ENCODE measurements at regions not wholly inside any gene's neighbourhood (a gene's known extent, or its start where the extent isn't known, plus 50 kb on each side); places are given as distances from the start of the nearest gene placed in this dataset.
"Not testable (repeated sequence)": the region's sequence is repeated elsewhere in the genome, so short reads cannot be mapped to it uniquely, and the experiment has no call there.

GRCh38 chr20:56698749-56699148 lies 69.6 kb downstream of the TFAP2C start:
- Mint-ChIP-seq H3K9me3 (no peaks in the 10 kb centered on the region), H3K4me1 (no peaks in the 10 kb centered on the region), H3K27me3 (peaks cover 4% of the 10 kb centered on the region)

GRCh38 chr20:56702931-56703840 lies 74.1 kb downstream of the TFAP2C start:
- no peaks in the 10 kb centered on the region for H3K36me3 ChIP-seq (ENCODE audit: control insufficient read depth, insufficient read depth, low read length)
- no peak overlapping the region for H3K4me3 ChIP-seq (ENCODE audit: low read depth, low read length)
- ATAC-seq (ENCODE audit: low read depth in 2 of 2), result no peak
- H3K27ac Mint-ChIP-seq, result no peak overlapping the region
- H3K27me3 Mint-ChIP-seq, result no peaks in the 10 kb centered on the region
- no peaks in the 10 kb centered on the region for H3K36me3 Mint-ChIP-seq
- H3K9me3 ChIP-seq (ENCODE audit: control insufficient read depth in 2 of 2, low read length in 2 of 2), result no peaks in the 10 kb centered on the region
- H3K27ac ChIP-seq (ENCODE audit: insufficient read depth, low read length, poor library complexity, severe bottlenecking), result no peak overlapping the region
- H3K4me1 Mint-ChIP-seq, result no peaks in the 10 kb centered on the region
- H3K9me3 Mint-ChIP-seq, result peaks cover 0 to 4% (median 0%) of the 10 kb centered on the region in 7 donors
- DNase-seq, result no peak
- H3K4me3 Mint-ChIP-seq, result no peak overlapping the region
- H3K4me1 ChIP-seq (ENCODE audit: control insufficient read depth, insufficient read depth, low read length, poor library complexity, severe bottlenecking), result no peaks in the 10 kb centered on the region
- H3K27me3 ChIP-seq (ENCODE audit: control insufficient read depth, insufficient read depth, low read length), result no peaks in the 10 kb centered on the region

More at GRCh38 chr20:56698749-56699148, 69.6 kb downstream of the TFAP2C start:
- Histone ChIP-seq H3K4me1 (ENCODE audit: control insufficient read depth, insufficient read depth, low read length, poor library complexity, severe bottlenecking) (no peaks in the 10 kb centered on the region), H3K36me3 (ENCODE audit: control insufficient read depth, insufficient read depth, low read length) (no peaks in the 10 kb centered on the region), H3K27ac (ENCODE audit: insufficient read depth, low read length, poor library complexity, severe bottlenecking) (no peak overlapping the region), H3K9me3 (ENCODE audit: control insufficient read depth in 2 of 2, low read length in 2 of 2) (no peaks in the 10 kb centered on the region), H3K27me3 (ENCODE audit: control insufficient read depth, insufficient read depth, low read length) (no peaks in the 10 kb centered on the region), H3K4me3 (ENCODE audit: low read depth, low read length) (no peak overlapping the region)
- DNase-seq (no peak), ATAC-seq (ENCODE audit: low read depth in 2 of 2) (no peak)
- no peaks in the 10 kb centered on the region for H3K36me3 Mint-ChIP-seq
- no peak overlapping the region for H3K27ac Mint-ChIP-seq
- no peak overlapping the region for H3K4me3 Mint-ChIP-seq

- DNase-seq (no peak), ATAC-seq (ENCODE audit: low read depth in 2 of 2) (no peak)
- Histone ChIP-seq H3K4me1 (ENCODE audit: control insufficient read depth, insufficient read depth, low read length, poor library complexity, severe bottlenecking) (no peaks in the 10 kb centered on the region), H3K36me3 (ENCODE audit: control insufficient read depth, insufficient read depth, low read length) (no peaks in the 10 kb centered on the region), H3K27me3 (ENCODE audit: control insufficient read depth, insufficient read depth, low read length) (no peaks in the 10 kb centered on the region), H3K27ac (ENCODE audit: insufficient read depth, low read length, poor library complexity, severe bottlenecking) (no peak overlapping the region), H3K4me3 (ENCODE audit: low read depth, low read length) (no peak overlapping the region), H3K9me3 (ENCODE audit: control insufficient read depth in 2 of 2, low read length in 2 of 2) (no peaks in the 10 kb centered on the region)
- H3K27ac Mint-ChIP-seq, result no peak overlapping the region
- no peaks in the 10 kb centered on the region for H3K4me1 Mint-ChIP-seq
- peaks cover 0 to 7% (median 0%) of the 10 kb centered on the region in 7 donors for H3K9me3 Mint-ChIP-seq
- H3K36me3 Mint-ChIP-seq, result no peaks in the 10 kb centered on the region
- no peak overlapping the region for H3K4me3 Mint-ChIP-seq
- H3K27me3 Mint-ChIP-seq, result no peaks in the 10 kb centered on the region
Measured at GRCh38 chr20:56706867-56707360, 77.8 kb downstream of the TFAP2C start.

- peaks cover 0 to 7% (median 0%) of the 10 kb centered on the region in 7 donors for H3K9me3 Mint-ChIP-seq
- Histone ChIP-seq H3K4me3 (ENCODE audit: low read depth, low read length) (no peak overlapping the region), H3K27ac (ENCODE audit: insufficient read depth, low read length, poor library complexity, severe bottlenecking) (no peak overlapping the region), H3K4me1 (ENCODE audit: control insufficient read depth, insufficient read depth, low read length, poor library complexity, severe bottlenecking) (no peaks in the 10 kb centered on the region), H3K27me3 (ENCODE audit: control insufficient read depth, insufficient read depth, low read length) (no peaks in the 10 kb centered on the region), H3K36me3 (ENCODE audit: control insufficient read depth, insufficient read depth, low read length) (no peaks in the 10 kb centered on the region), H3K9me3 (ENCODE audit: control insufficient read depth in 2 of 2, low read length in 2 of 2) (no peaks in the 10 kb centered on the region)
- no peaks in the 10 kb centered on the region for H3K4me1 Mint-ChIP-seq
- no peak for ATAC-seq (ENCODE audit: low read depth in 2 of 2)
- no peaks in the 10 kb centered on the region for H3K27me3 Mint-ChIP-seq
- no peaks in the 10 kb centered on the region for H3K36me3 Mint-ChIP-seq
- DNase-seq, result no peak
- no peak overlapping the region for H3K27ac Mint-ChIP-seq
- no peak overlapping the region for H3K4me3 Mint-ChIP-seq
Measured at GRCh38 chr20:56708991-56709390, 79.9 kb downstream of the TFAP2C start.

- Histone ChIP-seq H3K9me3 (ENCODE audit: control insufficient read depth in 2 of 2, low read length in 2 of 2) (no peaks in the 10 kb centered on the region), H3K27ac (ENCODE audit: insufficient read depth, low read length, poor library complexity, severe bottlenecking) (no peak overlapping the region), H3K4me1 (ENCODE audit: control insufficient read depth, insufficient read depth, low read length, poor library complexity, severe bottlenecking) (no peaks in the 10 kb centered on the region), H3K27me3 (ENCODE audit: control insufficient read depth, insufficient read depth, low read length) (no peaks in the 10 kb centered on the region), H3K4me3 (ENCODE audit: low read depth, low read length) (no peak overlapping the region), H3K36me3 (ENCODE audit: control insufficient read depth, insufficient read depth, low read length) (no peaks in the 10 kb centered on the region)
- Mint-ChIP-seq H3K4me3 (no peak overlapping the region), H3K4me1 (no peaks in the 10 kb centered on the region), H3K27ac (no peak overlapping the region), H3K36me3 (no peaks in the 10 kb centered on the region), H3K9me3 (peaks cover 0 to 7% (median 0%) of the 10 kb centered on the region in 7 donors), H3K27me3 (no peaks in the 10 kb centered on the region)
- no peak for DNase-seq
- no peak for ATAC-seq (ENCODE audit: low read depth in 2 of 2)
Measured at GRCh38 chr20:56710125-56710524, 81.0 kb downstream of the TFAP2C start.

- DNase-seq; H3K4me3 ChIP-seq (ENCODE audit: low read depth, low read length); H3K9me3 ChIP-seq (ENCODE audit: control insufficient read depth in 2 of 2, low read length in 2 of 2); H3K27ac Mint-ChIP-seq; H3K9me3 Mint-ChIP-seq; H3K36me3 ChIP-seq (ENCODE audit: control insufficient read depth, insufficient read depth, low read length); H3K4me1 ChIP-seq (ENCODE audit: control insufficient read depth, insufficient read depth, low read length, poor library complexity, severe bottlenecking); H3K36me3 Mint-ChIP-seq; H3K4me1 Mint-ChIP-seq; H3K4me3 Mint-ChIP-seq; H3K27me3 ChIP-seq (ENCODE audit: control insufficient read depth, insufficient read depth, low read length); ATAC-seq (ENCODE audit: low read depth in 2 of 2); H3K27ac ChIP-seq (ENCODE audit: insufficient read depth, low read length, poor library complexity, severe bottlenecking); H3K27me3 Mint-ChIP-seq: not testable (repeated sequence)
Measured at GRCh38 chr20:56710577-56710976, 81.5 kb downstream of the TFAP2C start.

GRCh38 chr20:56711018-56711417 lies 81.9 kb downstream of the TFAP2C start:
- H3K9me3 ChIP-seq (ENCODE audit: control insufficient read depth in 2 of 2, low read length in 2 of 2), result no peaks in the 10 kb centered on the region
- H3K36me3 ChIP-seq (ENCODE audit: control insufficient read depth, insufficient read depth, low read length), result no peaks in the 10 kb centered on the region
- no peak overlapping the region for H3K4me3 Mint-ChIP-seq
- DNase-seq (no peak), ATAC-seq (ENCODE audit: low read depth in 2 of 2) (no peak)
- H3K27me3 Mint-ChIP-seq, result no peaks in the 10 kb centered on the region
- no peak overlapping the region for H3K4me3 ChIP-seq (ENCODE audit: low read depth, low read length)
- no peaks in the 10 kb centered on the region for H3K4me1 ChIP-seq (ENCODE audit: control insufficient read depth, insufficient read depth, low read length, poor library complexity, severe bottlenecking)
- peaks cover 0 to 5% (median 0%) of the 10 kb centered on the region in 7 donors for H3K9me3 Mint-ChIP-seq
- H3K27ac Mint-ChIP-seq, result no peak overlapping the region
- H3K36me3 Mint-ChIP-seq, result no peaks in the 10 kb centered on the region
- no peaks in the 10 kb centered on the region for H3K4me1 Mint-ChIP-seq
- H3K27ac ChIP-seq (ENCODE audit: insufficient read depth, low read length, poor library complexity, severe bottlenecking), result no peak overlapping the region
- H3K27me3 ChIP-seq (ENCODE audit: control insufficient read depth, insufficient read depth, low read length), result no peaks in the 10 kb centered on the region

- no peak for ATAC-seq (ENCODE audit: low read depth in 2 of 2)
- peaks cover 0 to 5% (median 0%) of the 10 kb centered on the region in 7 donors for H3K9me3 Mint-ChIP-seq
Measured at GRCh38 chr20:56715309-56715708, 86.2 kb downstream of the TFAP2C start.

More at GRCh38 chr20:56715309-56715708, 86.2 kb downstream of the TFAP2C start:
- Histone ChIP-seq H3K4me1 (ENCODE audit: control insufficient read depth, insufficient read depth, low read length, poor library complexity, severe bottlenecking) (no peaks in the 10 kb centered on the region), H3K9me3 (ENCODE audit: control insufficient read depth in 2 of 2, low read length in 2 of 2) (no peaks in the 10 kb centered on the region), H3K27ac (ENCODE audit: insufficient read depth, low read length, poor library complexity, severe bottlenecking) (no peak overlapping the region), H3K4me3 (ENCODE audit: low read depth, low read length) (no peak overlapping the region), H3K36me3 (ENCODE audit: control insufficient read depth, insufficient read depth, low read length) (no peaks in the 10 kb centered on the region), H3K27me3 (ENCODE audit: control insufficient read depth, insufficient read depth, low read length) (no peaks in the 10 kb centered on the region)
- Mint-ChIP-seq H3K27ac (no peak overlapping the region), H3K27me3 (no peaks in the 10 kb centered on the region), H3K4me1 (no peaks in the 10 kb centered on the region), H3K36me3 (no peaks in the 10 kb centered on the region), H3K4me3 (no peak overlapping the region)
- no peak for DNase-seq
